ENCODE measurements at regions not wholly inside any gene's neighbourhood (a gene's known extent, or its start where the extent isn't known, plus 50 kb on each side); places are given as distances from the start of the nearest gene placed in this dataset.

GRCh38 chr16:9527976-9528375 lies 436.5 kb downstream of the HAPSTR1 start:
- no peak overlapping the region for H3K4me3 ChIP-seq
- no peaks in the 10 kb centered on the region for H3K4me1 ChIP-seq (replicated peaks)
- no peak overlapping the region for H3K27ac ChIP-seq
- no peaks in the 10 kb centered on the region for H3K36me3 ChIP-seq
- no peaks in the 10 kb centered on the region for H3K27me3 ChIP-seq (replicated peaks)
- H3K9me3 ChIP-seq (replicated peaks), result no peaks in the 10 kb centered on the region
- no peak for DNase-seq (ENCODE audit: low read depth in 1 of 2, low spot score in 2 of 2)

- H3K27me3 ChIP-seq (replicated peaks), result no peaks in the 10 kb centered on the region
- no peak for DNase-seq (ENCODE audit: low read depth in 1 of 2, low spot score in 2 of 2)
- H3K27ac ChIP-seq, result no peak overlapping the region
- H3K36me3 ChIP-seq, result no peaks in the 10 kb centered on the region
- no peaks in the 10 kb centered on the region for H3K9me3 ChIP-seq (replicated peaks)
- no peak overlapping the region for H3K4me3 ChIP-seq
- H3K4me1 ChIP-seq (replicated peaks), result no peaks in the 10 kb centered on the region
These were observed 437.2 kb downstream of the HAPSTR1 start for GRCh38 chr16:9528511-9529079.

GRCh38 chr16:9533042-9533441 lies 441.6 kb downstream of the HAPSTR1 start:
- Histone ChIP-seq H3K27ac (no peak overlapping the region), H3K4me1 (replicated peaks) (no peaks in the 10 kb centered on the region), H3K9me3 (replicated peaks) (no peaks in the 10 kb centered on the region), H3K36me3 (no peaks in the 10 kb centered on the region), H3K4me3 (no peak overlapping the region), H3K27me3 (replicated peaks) (no peaks in the 10 kb centered on the region)
- DNase-seq (ENCODE audit: low read depth in 1 of 2, low spot score in 2 of 2), result no peak

- no peak overlapping the region for H3K4me3 ChIP-seq
- no peak overlapping the region for H3K27ac ChIP-seq
- no peaks in the 10 kb centered on the region for H3K27me3 ChIP-seq (replicated peaks)
- H3K36me3 ChIP-seq, result no peaks in the 10 kb centered on the region
- H3K4me1 ChIP-seq (replicated peaks), result no peaks in the 10 kb centered on the region
- H3K9me3 ChIP-seq (replicated peaks), result no peaks in the 10 kb centered on the region
- DNase-seq (ENCODE audit: low read depth in 1 of 2, low spot score in 2 of 2), result no peak
These were observed 443.3 kb downstream of the HAPSTR1 start for GRCh38 chr16:9534759-9535158.

GRCh38 chr16:9536905-9537304 lies 445.5 kb downstream of the HAPSTR1 start:
- no peak overlapping the region for H3K27ac ChIP-seq
- H3K4me1 ChIP-seq (replicated peaks), result no peaks in the 10 kb centered on the region
- H3K36me3 ChIP-seq, result no peaks in the 10 kb centered on the region
- H3K27me3 ChIP-seq (replicated peaks), result no peaks in the 10 kb centered on the region
- no peak for DNase-seq (ENCODE audit: low read depth in 1 of 2, low spot score in 2 of 2)
- no peaks in the 10 kb centered on the region for H3K9me3 ChIP-seq (replicated peaks)
- H3K4me3 ChIP-seq, result no peak overlapping the region

GRCh38 chr16:9539346-9539745 lies 447.9 kb downstream of the HAPSTR1 start:
- Histone ChIP-seq H3K27me3 (replicated peaks) (no peaks in the 10 kb centered on the region; the same call in 1 of the 2 replicates), H3K4me1 (replicated peaks) (no peaks in the 10 kb centered on the region), H3K27ac (no peak overlapping the region), H3K4me3 (no peak overlapping the region), H3K36me3 (no peaks in the 10 kb centered on the region), H3K9me3 (replicated peaks) (no peaks in the 10 kb centered on the region)
- DNase-seq (ENCODE audit: low read depth in 1 of 2, low spot score in 2 of 2), result no peak

GRCh38 chr16:9541723-9542122 lies 450.3 kb downstream of the HAPSTR1 start:
- Histone ChIP-seq H3K9me3 (replicated peaks) (no peaks in the 10 kb centered on the region), H3K27ac (no peak overlapping the region), H3K27me3 (replicated peaks) (no peaks in the 10 kb centered on the region; the same call in 1 of the 2 replicates), H3K4me3 (no peak overlapping the region), H3K4me1 (replicated peaks) (no peaks in the 10 kb centered on the region), H3K36me3 (no peaks in the 10 kb centered on the region)
- no peak for DNase-seq (ENCODE audit: low read depth in 1 of 2, low spot score in 2 of 2)

GRCh38 chr16:9542165-9542755 lies 450.8 kb downstream of the HAPSTR1 start:
- no peaks in the 10 kb centered on the region; the same call in 1 of the 2 replicates for H3K27me3 ChIP-seq (replicated peaks)
- no peaks in the 10 kb centered on the region for H3K36me3 ChIP-seq
- H3K4me3 ChIP-seq, result no peak overlapping the region
- H3K9me3 ChIP-seq (replicated peaks), result no peaks in the 10 kb centered on the region
- no peak for DNase-seq (ENCODE audit: low read depth in 1 of 2, low spot score in 2 of 2)
- no peak overlapping the region for H3K27ac ChIP-seq
- H3K4me1 ChIP-seq (replicated peaks), result no peaks in the 10 kb centered on the region

- H3K4me3 ChIP-seq, result no peak overlapping the region
- H3K36me3 ChIP-seq, result no peaks in the 10 kb centered on the region
- DNase-seq (ENCODE audit: low read depth in 1 of 2, low spot score in 2 of 2), result no peak
These were observed 454.3 kb downstream of the HAPSTR1 start for GRCh38 chr16:9545522-9546437.

GRCh38 chr16:9546438-9546786 lies 455.0 kb downstream of the HAPSTR1 start:
- Histone ChIP-seq H3K4me1 (replicated peaks) (no peaks in the 10 kb centered on the region), H3K36me3 (no peaks in the 10 kb centered on the region), H3K27me3 (replicated peaks) (no peaks in the 10 kb centered on the region; the same call in 1 of the 2 replicates), H3K9me3 (replicated peaks) (no peaks in the 10 kb centered on the region), H3K4me3 (no peak overlapping the region), H3K27ac (no peak overlapping the region)
- DNase-seq (ENCODE audit: low read depth in 1 of 2, low spot score in 2 of 2), result no peak

More at GRCh38 chr16:9545522-9546437, 454.3 kb downstream of the HAPSTR1 start:
- Histone ChIP-seq H3K9me3 (replicated peaks) (no peaks in the 10 kb centered on the region), H3K4me1 (replicated peaks) (no peaks in the 10 kb centered on the region), H3K27me3 (replicated peaks) (no peaks in the 10 kb centered on the region; the same call in 1 of the 2 replicates), H3K27ac (no peak overlapping the region)

- Histone ChIP-seq H3K4me1 (replicated peaks) (no peaks in the 10 kb centered on the region), H3K36me3 (no peaks in the 10 kb centered on the region), H3K4me3 (no peak overlapping the region), H3K9me3 (replicated peaks) (no peaks in the 10 kb centered on the region), H3K27me3 (replicated peaks) (0 out of 2 replicates have a peak, but pooled peaks cover 3% of the 10 kb centered on the region), H3K27ac (no peak overlapping the region)
- no peak for DNase-seq (ENCODE audit: low read depth in 1 of 2, low spot score in 2 of 2)
These were observed 458.0 kb downstream of the HAPSTR1 start for GRCh38 chr16:9549487-9549886.

- Histone ChIP-seq H3K36me3 (no peaks in the 10 kb centered on the region), H3K9me3 (replicated peaks) (no peaks in the 10 kb centered on the region), H3K4me1 (replicated peaks) (no peaks in the 10 kb centered on the region), H3K27me3 (replicated peaks) (0 out of 2 replicates have a peak, but pooled peaks cover 3% of the 10 kb centered on the region), H3K4me3 (no peak overlapping the region), H3K27ac (no peak overlapping the region)
- no peak for DNase-seq (ENCODE audit: low read depth in 1 of 2, low spot score in 2 of 2)
These were observed 463.6 kb downstream of the HAPSTR1 start for GRCh38 chr16:9555051-9555450.

- no peaks in the 10 kb centered on the region for H3K36me3 ChIP-seq
- H3K27me3 ChIP-seq (replicated peaks), result 0 out of 2 replicates have a peak, but pooled peaks cover 3% of the 10 kb centered on the region
- no peak overlapping the region for H3K27ac ChIP-seq
- no peak overlapping the region for H3K4me3 ChIP-seq
- no peaks in the 10 kb centered on the region for H3K9me3 ChIP-seq (replicated peaks)
- no peaks in the 10 kb centered on the region for H3K4me1 ChIP-seq (replicated peaks)
- DNase-seq (ENCODE audit: low read depth in 1 of 2, low spot score in 2 of 2), result no peak
These were observed 465.7 kb downstream of the HAPSTR1 start for GRCh38 chr16:9556949-9557665.
